ENCODE measurements at regions not wholly inside any gene's neighbourhood (a gene's known extent, or its start where the extent isn't known, plus 50 kb on each side); places are given as distances from the start of the nearest gene placed in this dataset.

- intact Hi-C loops (cut with DNase I; ENCODE audit: low total_unique reads), result no loop called here
- Histone ChIP-seq H3K4me1 (peaks cover 0 to 3% (median 0%) of the 10 kb centered on the region in 4 donors), H3K27ac (no peak overlapping the region), H3K36me3 (no peaks in the 10 kb centered on the region), H3K27me3 (no peaks in the 10 kb centered on the region), H3K9me3 (no peaks in the 10 kb centered on the region), H3K4me3 (no peak overlapping the region)
- 78 to 89% (median 87%) methylated on average over 2 of the region's 2 CpGs for WGBS, 5 donors
- no peak for DNase-seq
- TF ChIP-seq POLR2A (IDR thresholded peaks at IDR 0.05), result no peak
- TF ChIP-seq CTCF (IDR thresholded peaks at IDR 0.05), result no peak
- no peak for TF ChIP-seq EP300 (IDR thresholded peaks at IDR 0.05)
- TF ChIP-seq POLR2AphosphoS5 (IDR thresholded peaks at IDR 0.05), result no peak
Measured at GRCh38 chr13:53415135-53415534, 386.5 kb downstream of the OLFM4 start.

GRCh38 chr13:53417601-53418000, 389.0 kb downstream of the OLFM4 start:
- Histone ChIP-seq H3K27ac (no peak overlapping the region), H3K36me3 (no peaks in the 10 kb centered on the region), H3K4me1 (no peaks in the 10 kb centered on the region), H3K9me3 (no peaks in the 10 kb centered on the region), H3K27me3 (no peaks in the 10 kb centered on the region), H3K4me3 (no peak overlapping the region)
- TF ChIP-seq EP300 (IDR thresholded peaks at IDR 0.05) (no peak), POLR2A (IDR thresholded peaks at IDR 0.05) (no peak), POLR2AphosphoS5 (IDR thresholded peaks at IDR 0.05) (no peak), CTCF (IDR thresholded peaks at IDR 0.05) (no peak)
- intact Hi-C loops (cut with DNase I; ENCODE audit: low total_unique reads), result no loop called here
- no peak for DNase-seq

- H3K27me3 ChIP-seq, result no peaks in the 10 kb centered on the region
- intact Hi-C loops (cut with DNase I; ENCODE audit: low total_unique reads), result no loop called here
- TF ChIP-seq CTCF (IDR thresholded peaks at IDR 0.05), result no peak
- TF ChIP-seq POLR2AphosphoS5 (IDR thresholded peaks at IDR 0.05), result no peak
- TF ChIP-seq EP300 (IDR thresholded peaks at IDR 0.05), result no peak
- no peaks in the 10 kb centered on the region for H3K9me3 ChIP-seq
- H3K4me1 ChIP-seq, result no peaks in the 10 kb centered on the region
- DNase-seq, result no peak
- no peak overlapping the region for H3K4me3 ChIP-seq
- 79 to 89% (median 85%) methylated on average over 1 of the region's 1 CpG for WGBS, 5 donors
- no peaks in the 10 kb centered on the region for H3K36me3 ChIP-seq
- H3K27ac ChIP-seq, result no peak overlapping the region
Measured at GRCh38 chr13:53422415-53422814, 393.8 kb downstream of the OLFM4 start.

- Histone ChIP-seq H3K27ac (no peak overlapping the region), H3K27me3 (no peaks in the 10 kb centered on the region), H3K4me1 (no peaks in the 10 kb centered on the region), H3K36me3 (no peaks in the 10 kb centered on the region), H3K4me3 (no peak overlapping the region), H3K9me3 (peaks cover 0 to 17% (median 5%) of the 10 kb centered on the region in 4 donors)
- intact Hi-C loops (cut with DNase I; ENCODE audit: low total_unique reads), result no loop called here
- 17 to 39% (median 22%) methylated on average over 3 of the region's 3 CpGs for whole genome bisulfite sequencing, 5 donors
- TF ChIP-seq CTCF (IDR thresholded peaks at IDR 0.05) (no peak), POLR2A (IDR thresholded peaks at IDR 0.05) (no peak), EP300 (IDR thresholded peaks at IDR 0.05) (no peak), POLR2AphosphoS5 (IDR thresholded peaks at IDR 0.05) (no peak)
- DNase-seq, result no peak
Measured at GRCh38 chr13:53436396-53436795, 407.8 kb downstream of the OLFM4 start.
